GM19397 (cell line): ENCODE measurements at regions not wholly inside any gene's neighbourhood (a gene's known extent, or its start where the extent isn't known, plus 50 kb on each side); places are given as distances from the start of the nearest gene placed in this dataset.
"Not testable (repeated sequence)": the region's sequence is repeated elsewhere in the genome, so short reads cannot be mapped to it uniquely, and the experiment has no call there.

Source experiments
- ATAC-seq: cut with Tn5 transposase; IDR thresholded peaks from one replicate; pipeline ENCODE4 v1.9.1; 2021; ENCODE audit warnings: mild to moderate bottlenecking, moderate library complexity; ENCODE audit not compliant: unreplicated experiment

DNA sequence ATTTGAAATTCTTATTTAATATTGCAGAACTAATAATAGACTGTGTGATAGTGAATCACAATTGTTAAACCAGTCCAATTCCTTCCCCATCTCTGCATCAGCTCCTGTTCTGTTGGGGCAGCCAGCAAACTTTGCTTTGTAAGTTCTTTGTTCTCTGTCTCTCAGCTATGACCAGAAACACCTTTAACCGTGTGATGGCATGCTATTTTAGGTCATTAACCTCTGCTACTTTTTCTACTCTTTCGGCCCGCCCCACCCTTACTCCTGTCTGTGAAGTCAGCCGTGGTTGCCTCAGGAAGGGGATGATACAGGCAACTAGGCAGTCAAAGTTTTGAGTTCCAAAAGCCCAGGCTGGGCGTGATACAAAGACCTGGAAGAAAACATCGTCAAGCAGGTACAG lies 51.3 kb upstream of the EGFL6 start:
- ATAC-seq, result no peak

DNA sequence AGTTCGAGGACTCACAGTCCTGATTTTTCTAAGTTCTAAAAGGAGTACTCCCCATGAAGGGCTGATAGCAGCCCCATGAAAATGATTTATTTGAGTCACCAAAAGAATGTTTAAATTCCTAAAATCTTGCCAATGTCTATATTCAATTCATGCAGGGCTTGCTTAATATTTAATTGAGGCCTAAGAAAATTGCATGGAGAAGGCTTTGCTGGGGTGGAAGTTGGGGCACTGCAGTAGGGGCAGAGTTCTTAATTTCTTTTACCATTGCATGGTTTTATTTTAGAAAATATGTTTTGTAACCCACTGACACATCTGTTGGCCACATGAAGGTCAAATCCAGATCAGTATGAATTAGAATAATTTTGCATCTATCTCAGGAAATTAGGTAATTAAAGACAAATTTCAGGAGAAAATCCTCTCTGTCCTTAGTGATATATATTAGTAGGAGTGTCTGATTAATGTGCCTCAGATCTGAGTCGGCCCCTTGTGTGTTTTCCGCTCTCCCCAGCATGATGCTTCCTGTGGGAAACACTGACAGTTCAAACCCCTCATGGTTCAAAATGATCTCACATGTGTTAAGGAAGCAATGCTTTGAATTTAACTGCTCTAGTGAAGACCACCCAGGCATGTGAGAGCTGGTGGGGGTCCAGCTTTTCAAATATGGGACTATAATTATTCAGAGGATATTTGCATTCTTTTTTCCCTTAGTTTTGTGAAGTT lies 54.0 kb upstream of the EGFL6 start:
- ATAC-seq, result no peak

DNA sequence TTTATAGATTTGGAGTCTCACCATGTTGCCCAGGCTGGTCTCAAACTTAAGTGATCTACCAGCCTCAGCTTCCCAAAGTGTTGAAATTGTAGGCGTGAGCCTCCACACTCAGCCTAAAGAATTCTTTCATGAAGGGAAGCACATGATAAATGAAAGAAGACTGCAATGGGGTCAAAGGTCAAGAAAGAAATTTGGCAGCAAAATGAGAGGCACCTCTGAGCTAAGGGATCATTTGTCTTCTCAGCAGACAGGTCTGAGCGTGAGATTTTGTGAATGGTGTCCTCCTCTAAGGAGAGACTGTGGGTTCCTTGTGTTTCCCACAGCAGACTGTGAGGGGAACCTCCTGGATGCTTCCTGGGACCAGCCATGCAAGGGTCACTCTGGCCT lies 57.5 kb upstream of the EGFL6 start:
- ATAC-seq, result no peak

DNA sequence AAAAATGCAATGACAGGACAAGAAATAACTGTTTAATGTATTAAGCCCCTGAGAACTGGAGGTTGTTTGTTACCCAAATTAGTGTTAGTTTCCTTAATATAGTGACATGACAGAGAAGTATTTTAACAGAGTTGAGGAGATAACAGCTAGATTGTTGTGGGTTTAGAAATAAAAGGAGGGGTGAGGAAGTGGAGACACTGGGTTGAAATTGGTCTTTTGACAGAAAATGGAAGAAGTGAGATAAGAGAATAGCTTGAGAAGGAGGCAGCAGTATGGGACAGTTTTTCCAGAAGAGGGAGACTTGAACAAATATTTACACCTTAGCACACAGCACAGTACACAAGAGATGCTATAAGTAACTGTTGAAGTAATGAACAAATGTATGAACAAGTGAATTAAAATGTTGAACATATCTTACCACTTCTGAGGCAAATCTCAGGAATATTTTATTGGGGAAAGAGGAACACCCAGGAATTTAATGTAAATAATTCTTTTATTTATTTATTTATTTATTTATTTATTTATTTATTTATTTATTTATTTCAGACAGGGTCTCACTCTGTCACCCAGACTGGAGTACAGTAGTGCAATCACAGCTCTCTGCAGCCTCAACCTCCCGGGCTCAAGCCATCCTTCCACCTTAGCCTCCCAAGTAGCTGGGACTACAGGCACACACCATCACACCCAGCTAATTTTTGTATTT lies 58.0 kb upstream of the EGFL6 start:
- no peak for ATAC-seq

DNA sequence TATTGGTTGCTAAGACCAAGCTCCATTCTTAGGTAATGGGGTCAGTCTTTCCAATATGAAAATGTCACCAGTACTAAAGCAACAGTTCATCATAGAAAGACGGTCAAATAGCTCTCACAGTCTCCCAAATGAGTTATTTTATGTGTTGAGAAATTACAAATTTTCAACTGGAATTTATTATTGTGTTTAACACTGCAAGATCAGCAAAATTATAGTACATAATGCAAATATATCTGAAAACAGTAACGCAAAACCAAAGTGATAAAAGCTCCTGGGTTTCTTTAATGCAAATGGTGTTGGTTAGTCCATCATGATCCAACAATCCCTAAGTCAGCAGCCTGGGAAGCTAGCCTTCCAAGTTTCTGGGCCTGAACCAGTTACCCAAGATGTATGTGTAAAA lies 61.5 kb upstream of the EGFL6 start:
- no peak for ATAC-seq

DNA sequence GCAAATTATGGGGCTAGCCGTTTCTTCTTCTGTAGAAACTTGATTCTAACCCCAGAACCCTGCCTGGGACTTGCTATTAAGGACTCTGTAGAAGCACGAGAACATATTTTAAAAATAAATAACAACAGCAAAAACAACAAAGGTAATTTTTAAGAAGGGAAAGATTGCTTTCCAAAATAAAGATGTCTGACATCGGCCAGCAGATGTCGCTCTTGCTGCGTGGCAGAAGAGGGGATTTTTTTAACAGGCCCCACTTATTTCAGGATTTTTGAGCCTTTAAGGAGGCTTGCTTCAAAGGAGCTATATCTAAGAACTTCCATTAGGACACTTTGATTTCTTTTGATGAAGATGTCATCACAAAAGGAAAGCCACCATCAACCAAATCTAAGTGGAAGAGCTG lies 62.8 kb upstream of the EGFL6 start:
- ATAC-seq, result no peak

DNA sequence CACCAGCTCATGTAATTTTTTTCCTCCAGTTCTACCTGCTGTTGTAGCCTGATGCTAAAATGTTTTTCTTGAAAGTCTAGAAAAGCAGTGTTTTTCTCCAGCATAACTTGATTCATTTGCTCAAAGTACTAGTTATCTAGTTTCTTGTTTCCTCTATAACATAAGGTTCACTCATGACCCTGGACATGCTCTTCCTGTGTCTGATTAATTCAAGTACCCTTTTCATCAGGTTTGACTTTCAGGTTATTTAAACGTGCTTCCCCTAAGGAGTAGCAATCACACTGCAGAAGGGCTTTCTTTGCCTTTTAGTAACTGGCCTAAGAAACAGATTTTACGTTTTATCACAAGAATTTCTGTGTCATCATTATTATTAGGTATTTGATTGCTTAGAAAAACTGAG lies 66.8 kb upstream of the EGFL6 start:
- ATAC-seq, result no peak

DNA sequence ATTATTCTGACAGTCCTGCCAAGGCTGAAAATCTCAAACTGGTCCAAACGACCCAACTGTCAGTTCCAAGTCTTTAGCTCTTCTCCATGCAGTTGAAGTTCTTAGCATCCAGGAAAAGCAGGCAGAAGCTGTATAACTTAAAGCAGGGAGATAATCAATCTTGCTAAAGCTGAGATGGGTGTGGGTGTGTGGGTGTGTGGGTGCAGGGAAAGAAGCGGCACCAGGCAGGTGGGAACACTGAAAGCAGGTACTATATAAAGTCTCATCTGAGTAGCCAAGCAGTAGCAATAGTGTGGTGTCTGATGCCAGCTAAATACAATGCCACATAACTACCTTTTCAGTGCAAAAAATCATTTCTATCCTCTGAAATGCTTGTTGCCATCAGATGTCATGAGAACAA lies 69.7 kb upstream of the EGFL6 start:
- ATAC-seq, result no peak

DNA sequence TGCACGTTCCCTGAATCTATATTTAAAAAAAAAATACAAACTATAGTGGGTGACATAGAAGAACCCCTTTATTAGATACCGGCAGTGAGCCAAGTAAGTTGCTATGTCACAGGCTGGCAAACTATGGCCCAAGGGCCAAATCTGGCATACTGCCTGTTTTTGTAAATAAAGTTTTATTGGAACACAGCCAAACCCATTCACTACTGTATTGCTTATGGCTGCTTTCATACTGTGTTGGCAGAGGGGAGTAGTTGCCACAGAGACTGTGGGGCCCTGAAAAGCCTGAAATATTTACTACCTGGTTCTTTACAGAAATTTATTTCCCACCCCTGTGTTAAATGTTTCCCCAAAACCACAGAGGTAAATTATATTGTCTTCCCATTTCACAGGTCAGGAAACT lies 71.2 kb upstream of the EGFL6 start:
- no peak for ATAC-seq

DNA sequence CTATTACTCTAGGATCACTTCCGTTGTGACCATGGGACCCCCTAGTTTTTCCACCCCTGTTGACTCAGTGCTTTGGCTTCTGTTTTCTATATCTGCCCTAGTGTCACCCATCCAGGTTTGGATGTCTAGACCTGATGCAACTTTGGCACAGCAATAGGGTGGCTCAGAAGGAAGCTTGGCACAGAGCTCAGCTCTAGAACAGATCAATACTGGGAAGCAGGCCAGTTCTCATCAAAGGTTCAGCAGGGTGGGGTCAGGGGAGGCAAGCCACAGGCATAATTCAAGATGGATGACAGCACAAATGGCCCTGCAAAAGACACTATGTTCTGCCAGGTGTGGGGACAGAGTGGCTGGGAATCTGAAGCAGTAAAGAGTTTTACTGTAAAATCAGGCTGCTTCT lies 74.2 kb upstream of the EGFL6 start:
- ATAC-seq, result no peak

DNA sequence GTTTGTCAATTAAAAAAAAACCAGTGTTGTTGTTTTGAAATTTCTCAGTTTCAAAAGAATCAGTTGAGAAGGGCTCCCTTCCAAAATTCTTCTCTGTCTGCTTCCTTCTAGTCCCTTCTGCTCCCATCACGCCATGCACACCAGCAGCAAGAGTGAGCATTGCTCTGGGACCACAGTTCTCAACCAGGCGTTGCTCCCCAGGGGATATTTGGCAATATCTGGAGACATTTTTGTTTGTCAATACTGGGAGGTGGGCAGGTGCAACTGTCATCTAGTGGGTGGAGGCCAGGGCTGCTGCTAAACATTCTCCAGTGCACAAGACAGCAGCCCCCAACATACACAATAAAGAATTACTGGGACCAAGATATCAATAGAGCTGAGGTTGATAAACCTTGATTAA lies 74.8 kb upstream of the EGFL6 start:
- no peak for ATAC-seq

DNA sequence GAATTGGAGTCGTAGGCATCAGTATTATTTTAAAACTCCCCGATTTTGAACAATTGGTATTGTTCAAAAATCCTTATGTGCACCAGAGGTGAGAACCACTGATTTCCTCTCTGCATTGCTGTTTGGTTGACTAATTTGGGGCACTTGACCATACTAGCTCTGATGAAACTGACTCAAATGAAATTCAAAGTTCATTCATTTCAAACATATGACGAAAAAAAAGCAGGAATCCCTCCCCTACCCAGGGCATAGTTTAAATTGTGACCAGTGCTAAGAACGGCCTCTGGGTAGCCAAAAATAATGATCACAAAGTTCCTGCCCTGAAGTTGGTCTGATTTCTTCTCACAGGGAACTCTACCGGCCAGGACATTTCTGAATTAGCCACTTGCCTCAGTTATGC lies 75.7 kb upstream of the EGFL6 start:
- no peak for ATAC-seq

DNA sequence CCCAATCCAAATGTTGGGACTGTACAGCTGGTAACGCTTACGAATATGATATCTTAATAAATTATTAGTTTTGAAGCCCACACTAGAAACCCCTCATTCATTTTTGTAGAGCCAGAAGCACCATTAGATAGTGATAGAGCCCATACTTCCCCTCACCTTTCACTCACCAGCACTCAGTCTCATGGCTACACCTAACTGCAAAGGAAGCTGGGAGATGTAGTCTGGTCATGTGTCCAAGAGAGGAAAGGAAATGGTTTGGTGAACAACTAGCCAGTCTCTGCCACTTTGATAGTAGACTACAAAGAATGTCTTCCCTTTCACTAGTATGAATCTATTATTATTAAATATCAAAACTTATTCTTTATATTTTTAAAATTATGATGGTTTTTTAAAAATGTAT lies 77.1 kb upstream of the EGFL6 start:
- ATAC-seq, result no peak

DNA sequence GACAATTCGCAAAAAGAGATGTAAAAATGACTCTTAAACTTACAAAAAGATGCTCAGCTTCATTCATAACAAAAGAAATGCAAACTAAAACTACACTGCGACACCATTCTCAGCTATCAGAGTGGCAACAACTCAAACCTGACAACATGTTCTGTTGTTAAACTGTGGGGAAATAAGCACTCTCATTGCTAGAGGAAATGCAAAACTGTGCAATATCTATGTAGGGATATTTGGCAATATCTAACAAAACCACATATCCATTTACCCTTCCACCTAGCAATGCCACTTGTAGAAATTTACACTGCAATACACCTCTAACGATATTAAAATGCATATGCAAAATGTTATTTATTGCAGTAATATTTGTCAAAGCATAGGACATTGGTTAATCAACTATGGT lies 78.3 kb upstream of the EGFL6 start:
- no peak for ATAC-seq

DNA sequence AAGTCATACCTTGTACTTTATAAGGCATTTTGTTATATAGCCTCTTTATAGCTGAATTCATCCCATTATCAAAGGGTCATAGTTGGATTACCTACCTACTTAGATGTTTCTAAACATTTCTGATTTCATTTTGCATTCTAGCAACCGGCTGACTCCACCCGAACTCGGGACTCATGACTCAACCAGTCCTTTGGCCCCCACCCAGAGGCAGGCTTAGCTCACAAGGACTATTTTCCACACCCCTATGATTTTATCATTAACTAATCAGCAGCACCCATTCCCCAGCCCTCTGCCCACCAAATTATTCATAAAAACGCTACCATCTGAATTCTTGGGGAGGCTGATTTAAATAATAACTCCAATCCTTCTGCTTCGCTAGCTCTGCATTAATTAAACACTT lies 79.9 kb upstream of the EGFL6 start:
- ATAC-seq, result no peak

DNA sequence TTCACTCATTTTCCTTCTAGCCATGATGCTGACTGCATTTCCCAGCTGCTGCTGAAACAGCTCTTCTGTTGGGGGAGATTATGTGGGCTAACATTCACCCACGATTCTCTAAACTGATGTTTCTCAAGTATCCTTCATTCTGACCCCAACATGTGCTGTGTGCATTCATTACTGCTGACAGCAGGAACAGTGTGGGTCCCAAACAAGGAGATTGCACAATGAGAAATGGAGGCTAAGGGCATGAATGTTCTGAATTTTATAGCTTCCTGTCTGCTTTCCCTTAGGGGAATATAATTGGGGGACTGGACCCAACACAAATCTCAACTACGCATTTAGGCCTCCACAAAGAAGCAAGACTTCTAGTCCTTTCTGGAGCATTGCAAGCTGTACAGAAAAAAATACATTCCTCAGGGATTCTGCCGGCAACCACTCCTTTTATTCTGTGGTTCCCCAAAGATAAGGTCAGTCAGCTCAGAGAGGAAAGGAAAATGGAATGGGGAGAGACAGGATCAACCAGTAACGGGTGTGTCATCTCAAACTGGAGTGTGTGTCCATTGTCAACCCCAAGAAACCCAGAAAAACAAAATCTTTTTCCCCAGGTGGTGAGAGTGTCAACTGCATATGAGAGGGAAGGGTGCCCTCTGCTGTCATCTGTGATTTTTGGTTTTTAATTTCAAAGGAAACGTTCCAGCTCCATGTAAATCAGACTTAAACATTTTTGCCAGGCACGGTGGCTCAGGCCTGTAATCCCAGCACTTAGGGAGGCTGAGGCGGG lies 81.5 kb upstream of the EGFL6 start:
- ATAC-seq, result no peak

DNA sequence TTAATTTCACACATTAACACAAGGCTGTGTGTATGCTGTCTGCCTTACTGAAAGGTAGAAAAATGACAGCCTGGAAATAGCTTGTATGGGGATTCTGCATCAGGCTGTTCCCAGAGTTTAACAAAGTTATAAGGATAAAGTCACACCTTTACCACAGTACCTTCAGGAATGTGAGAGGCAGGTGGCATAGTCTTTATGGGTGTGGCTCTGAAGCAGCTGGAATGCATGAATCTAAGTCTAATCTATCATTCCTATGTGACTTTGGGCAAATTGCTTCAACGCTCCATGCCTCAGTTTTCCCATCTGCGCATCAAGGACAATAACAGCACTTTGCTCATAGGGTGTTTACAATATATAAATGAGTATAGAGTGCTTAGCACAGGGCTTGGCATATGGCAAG lies 84.2 kb upstream of the EGFL6 start:
- ATAC-seq, result no peak

DNA sequence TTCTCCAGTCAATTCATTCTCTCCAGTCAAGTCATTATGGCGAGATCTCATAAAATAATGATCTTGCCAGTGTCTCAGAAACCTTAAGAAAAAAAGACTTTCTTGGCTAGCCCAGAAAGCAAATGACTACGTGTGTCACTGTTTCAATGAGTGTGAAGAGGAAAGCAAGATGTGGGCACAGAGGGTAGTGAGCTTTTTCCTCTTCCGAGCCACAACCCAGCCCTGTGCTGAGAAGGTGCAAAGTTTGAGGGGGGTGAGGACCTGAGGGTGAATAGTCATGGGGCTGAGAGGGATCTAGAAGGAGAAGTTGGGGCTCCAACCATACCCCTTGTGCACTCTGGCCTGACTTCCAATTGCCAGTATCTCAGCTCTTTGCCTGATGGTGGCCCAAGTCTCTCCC lies 85.6 kb upstream of the EGFL6 start:
- ATAC-seq, result no peak

DNA sequence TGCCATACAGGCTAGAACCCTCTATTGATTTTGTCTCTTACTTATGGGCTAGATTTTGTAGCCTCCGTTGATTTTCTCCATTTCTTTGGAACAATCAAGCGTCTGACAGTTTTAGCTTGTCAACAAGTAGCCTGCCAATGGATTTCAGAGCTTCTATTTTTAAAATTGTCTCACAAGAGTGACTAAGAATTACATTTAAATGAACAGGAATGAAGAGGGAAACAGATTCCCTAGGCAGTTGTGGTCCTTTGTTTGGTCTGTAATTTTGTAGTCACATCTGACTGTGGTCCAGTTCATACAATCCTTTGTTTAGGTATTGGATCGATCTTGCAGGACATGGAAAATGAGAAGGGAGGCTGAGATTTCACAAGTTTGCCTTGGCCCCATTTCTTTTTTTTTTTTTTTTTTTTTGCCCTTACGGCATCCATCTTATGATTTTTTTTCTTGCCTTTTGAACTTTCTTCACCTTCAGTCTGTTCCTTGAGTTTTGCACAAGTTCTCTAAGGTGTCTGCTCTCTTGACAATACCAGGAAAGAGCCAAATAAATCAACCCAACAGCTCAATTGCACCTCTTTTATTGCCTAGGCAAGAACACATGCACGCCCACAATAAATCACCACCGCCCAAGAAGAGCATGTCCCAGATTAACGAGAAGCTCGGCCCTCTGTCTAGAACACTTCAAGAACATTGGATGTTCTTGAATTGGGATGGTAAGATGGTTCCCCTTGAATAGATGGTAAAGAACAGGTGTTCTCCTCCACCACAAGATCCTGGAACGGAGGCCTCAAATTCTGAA lies 86.5 kb upstream of the EGFL6 start:
- ATAC-seq, result no peak

DNA sequence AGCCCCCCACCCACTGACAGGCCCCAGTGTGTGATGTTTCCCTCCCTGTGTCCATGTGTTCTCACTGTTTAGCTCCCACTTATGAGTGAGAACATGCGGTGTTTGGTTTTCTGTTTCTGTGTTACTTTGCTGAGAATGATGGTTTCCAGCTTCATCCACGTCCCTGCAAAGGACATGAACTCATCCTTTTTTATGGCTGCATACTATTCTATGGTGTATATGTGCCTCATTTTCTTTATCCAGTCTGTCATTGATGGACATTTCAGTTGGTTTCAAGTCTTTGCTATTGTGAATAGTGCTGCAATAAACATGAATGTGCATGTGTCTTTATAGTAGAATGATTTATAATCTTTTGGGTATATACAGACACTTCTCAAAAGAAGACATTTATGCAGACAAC lies 88.6 kb upstream of the EGFL6 start:
- not testable (repeated sequence) for ATAC-seq

DNA sequence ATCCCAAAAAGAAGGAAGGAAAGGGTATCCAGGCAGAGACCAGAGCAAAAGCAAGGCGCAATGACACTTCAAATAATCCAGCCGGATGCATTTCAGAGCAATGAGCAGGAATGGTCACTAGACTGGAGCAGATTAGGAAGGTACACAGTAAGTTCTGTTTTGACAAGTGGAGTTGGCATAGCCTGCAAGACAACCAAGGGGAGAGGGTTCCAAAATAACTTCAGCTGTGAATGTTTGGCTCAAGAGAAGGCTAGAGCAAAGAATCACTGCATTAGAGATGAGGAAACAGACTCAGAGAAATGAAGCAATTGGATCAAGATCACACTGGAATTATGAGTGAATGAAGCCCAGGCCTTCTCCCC lies 90.0 kb upstream of the EGFL6 start:
- ATAC-seq, result no peak
